ENCODE measurements at regions not wholly inside any gene's neighbourhood (a gene's known extent, or its start where the extent isn't known, plus 50 kb on each side); places are given as distances from the start of the nearest gene placed in this dataset.

DNA sequence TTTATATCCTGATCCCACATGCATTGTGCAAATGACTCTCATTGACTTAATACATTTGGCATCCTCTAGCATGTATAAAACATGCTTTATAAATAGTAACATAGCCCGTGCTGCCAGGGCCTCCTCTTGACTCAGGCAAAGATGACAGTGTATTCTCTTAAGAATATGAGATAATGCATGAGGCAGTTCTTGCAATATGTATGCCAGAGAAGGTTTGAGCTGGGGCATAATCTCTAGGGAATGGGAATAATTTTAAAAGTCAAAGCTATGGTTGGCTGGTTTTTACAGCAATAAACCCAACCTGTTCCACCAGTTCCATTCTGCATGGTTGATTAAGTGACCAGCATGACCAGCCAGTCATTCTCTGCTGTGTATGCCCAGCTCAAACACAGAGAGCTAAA is 179.0 kb upstream of the PFN2 start:
- DNase-seq = peak; percentile 91

DNA sequence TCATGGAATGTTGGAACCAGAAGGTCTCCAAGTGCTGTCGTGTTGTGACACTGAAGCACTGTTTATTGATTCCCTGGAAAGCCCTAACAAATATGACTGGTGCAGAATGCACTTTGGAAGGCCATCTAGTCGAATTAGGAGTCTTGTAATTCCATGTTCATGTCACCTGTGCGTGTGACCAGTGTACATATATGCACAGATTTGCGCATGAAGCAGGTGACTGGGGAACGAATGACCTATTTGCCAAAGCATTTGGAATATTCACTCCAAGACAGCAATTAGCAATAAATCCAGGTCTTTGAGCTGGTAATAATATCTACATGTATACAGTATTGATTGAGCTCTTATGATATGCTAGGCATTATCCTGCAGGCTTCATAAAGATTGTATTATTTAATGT is 177.5 kb upstream of the PFN2 start:
- DNase-seq = no peak

DNA sequence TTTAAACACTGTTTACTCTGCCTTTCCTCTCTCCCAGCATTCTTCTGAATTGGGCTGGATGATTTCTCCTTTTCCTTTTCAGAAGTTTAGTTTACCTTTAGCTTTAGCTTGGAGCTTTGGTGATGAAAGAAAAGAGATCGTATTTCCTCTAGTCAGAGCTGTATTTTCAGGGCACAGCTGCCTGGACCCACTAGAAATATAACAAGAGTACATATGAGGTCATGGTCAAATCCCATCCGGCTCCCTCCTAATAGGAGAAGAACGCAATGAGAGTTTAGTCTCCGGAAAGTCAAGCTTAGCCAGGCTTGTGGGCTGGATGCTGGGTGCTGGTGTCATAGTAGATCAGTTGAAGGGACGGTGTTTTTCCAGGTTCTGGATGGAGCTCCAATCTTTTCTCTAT is 177.1 kb upstream of the PFN2 start:
- DNase-seq = peak; percentile 51

GRCh38 chr3:150146991-150147761 is 176.5 kb upstream of the PFN2 start:
- peak; percentile 96 for DNase-seq

- DNase-seq = peak; percentile 62
Observed at GRCh38 chr3:150145659-150146058, 175.0 kb upstream of the PFN2 start.

GRCh38 chr3:150144191-150144708 is 173.6 kb upstream of the PFN2 start:
- DNase-seq = no peak

GRCh38 chr3:150142936-150143335 is 172.2 kb upstream of the PFN2 start:
- DNase-seq = no peak

GRCh38 chr3:150141790-150142326 is 171.2 kb upstream of the PFN2 start:
- no peak for DNase-seq

GRCh38 chr3:150140614-150141321 is 170.1 kb upstream of the PFN2 start:
- DNase-seq = no peak

- no peak for DNase-seq
Observed at GRCh38 chr3:150138824-150139223, 168.1 kb upstream of the PFN2 start.

GRCh38 chr3:150136242-150136641 is 165.5 kb upstream of the PFN2 start:
- no peak for DNase-seq

DNA sequence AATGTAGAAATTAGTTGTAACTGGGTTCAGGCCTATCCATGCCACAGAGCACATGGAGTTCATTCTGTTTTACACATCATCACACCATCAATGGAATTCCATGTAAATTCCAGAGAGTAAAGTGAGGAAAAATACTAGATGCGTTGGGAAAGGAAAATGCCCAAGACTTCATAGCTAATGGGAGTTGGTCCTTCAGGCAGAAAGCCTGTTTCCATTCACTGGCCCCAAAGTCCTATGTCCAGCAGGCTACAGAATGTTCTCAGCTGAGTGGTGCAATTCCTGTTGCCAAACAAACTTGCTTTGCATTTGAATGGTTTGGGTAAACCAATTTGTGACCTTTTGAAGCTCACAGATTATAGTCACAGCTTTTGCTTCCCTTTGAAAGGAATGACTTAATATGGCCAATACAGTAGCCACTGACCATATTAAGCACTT is 164.6 kb upstream of the PFN2 start:
- peak; percentile 70 for DNase-seq

GRCh38 chr3:150133293-150133692 is 162.6 kb upstream of the PFN2 start:
- DNase-seq = peak; percentile 73

- peak; percentile 48 for DNase-seq
Observed at GRCh38 chr3:150132101-150132749, 161.5 kb upstream of the PFN2 start.

DNA sequence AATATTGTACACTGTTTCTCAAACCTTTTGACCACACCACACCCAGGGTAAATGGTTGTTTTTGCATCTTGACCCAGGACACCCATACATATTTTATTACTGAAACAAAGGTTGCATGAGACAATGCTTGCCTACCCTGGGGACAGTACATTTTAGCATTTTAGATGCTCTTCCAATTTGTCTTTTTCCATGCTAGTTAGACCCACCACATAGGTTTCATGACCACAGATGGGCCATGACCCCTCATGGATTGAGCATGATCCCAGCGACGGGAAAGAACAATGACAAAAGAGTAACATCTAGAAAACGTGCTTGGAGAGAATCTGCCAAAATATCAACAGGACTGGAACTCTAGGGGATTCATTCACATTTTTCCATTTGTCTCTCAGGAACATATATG is 161.0 kb upstream of the PFN2 start:
- no peak for DNase-seq

GRCh38 chr3:150130404-150131100 is 159.9 kb upstream of the PFN2 start:
- no peak for DNase-seq

DNA sequence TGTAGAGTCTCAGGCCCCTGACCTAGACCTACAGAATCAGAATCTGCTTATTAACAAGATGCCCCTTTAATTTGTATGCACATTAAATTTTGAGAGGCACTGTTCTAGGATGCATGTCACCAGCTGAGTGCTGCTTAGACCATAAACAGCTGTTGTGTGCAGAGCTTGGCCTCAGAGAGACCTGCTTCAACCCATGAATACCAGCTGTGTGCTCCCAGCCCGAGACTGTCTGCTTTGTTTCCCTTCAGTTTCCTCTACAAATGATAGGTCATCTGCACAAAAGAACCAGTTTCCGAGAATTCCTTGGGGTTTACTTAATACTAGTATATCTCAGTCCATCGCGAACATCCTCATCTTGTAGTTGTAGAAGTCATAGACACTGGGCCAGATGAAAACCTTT is 158.5 kb upstream of the PFN2 start:
- no peak for DNase-seq

GRCh38 chr3:150128126-150128525 is 157.4 kb upstream of the PFN2 start:
- DNase-seq = no peak

DNA sequence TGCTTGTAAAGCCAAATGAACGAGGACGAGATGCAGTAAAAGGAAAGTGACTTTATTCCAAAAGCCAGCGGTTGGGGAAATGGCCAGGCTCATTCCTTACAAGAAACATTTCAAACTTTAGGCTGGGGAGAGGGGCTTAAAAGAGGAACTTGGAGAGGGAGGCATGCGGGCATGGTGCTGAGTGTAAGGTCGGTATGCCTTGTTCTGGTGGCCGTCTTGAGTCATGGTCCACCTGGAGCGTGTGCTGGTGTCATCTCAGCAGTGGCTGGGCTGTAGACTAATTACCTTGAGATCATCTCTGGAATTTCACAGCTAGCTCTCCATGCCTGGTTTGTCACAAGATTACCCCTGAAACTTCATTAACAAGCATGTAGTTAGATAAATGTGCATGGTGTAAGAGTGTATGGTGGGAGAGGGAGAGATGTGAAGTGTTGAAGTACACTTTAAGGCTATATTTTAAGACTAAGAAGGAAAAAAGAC is 156.4 kb upstream of the PFN2 start:
- no peak for DNase-seq

DNA sequence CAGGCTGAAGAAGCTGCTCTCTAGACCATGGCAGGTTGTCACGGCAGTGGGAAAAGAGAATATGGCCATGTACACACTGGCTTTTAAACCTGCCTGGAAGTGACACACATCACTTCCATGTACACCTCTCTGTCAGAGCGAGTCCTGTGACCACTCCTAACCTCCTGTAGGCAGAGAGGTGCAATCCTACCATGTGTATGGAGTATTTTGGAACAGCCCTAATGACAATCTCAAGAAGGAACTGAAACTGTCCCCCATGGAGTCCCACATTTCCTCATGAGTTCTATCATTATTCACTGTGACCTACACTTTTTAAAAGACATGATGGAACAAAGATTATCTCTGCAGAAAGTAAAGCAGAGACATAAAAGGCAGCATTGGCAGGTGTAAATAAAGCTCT is 153.4 kb upstream of the PFN2 start:
- DNase-seq = no peak

- DNase-seq = peak; percentile 56
Observed at GRCh38 chr3:150123249-150123648, 152.6 kb upstream of the PFN2 start.

GRCh38 chr3:150118219-150118618 is 147.5 kb upstream of the PFN2 start:
- DNase-seq = no peak

- DNase-seq = peak; percentile 53
Observed at GRCh38 chr3:150117076-150117475, 146.4 kb upstream of the PFN2 start.

Measured in fibroblast of skin of right biceps (primary cell).